Esophagus muscularis mucosa (tissue), 4 donors: ENCODE measurements at regions not wholly inside any gene's neighbourhood (a gene's known extent, or its start where the extent isn't known, plus 50 kb on each side); places are given as distances from the start of the nearest gene placed in this dataset.

Experiments
- EP300 ChIP-seq: sonication (generic); formaldehyde crosslinking; IDR thresholded peaks from one replicate; pipeline ENCODE4 v1.6.1; 2017; ENCODE audit warnings: antibody characterized with exemption
- POLR2A ChIP-seq: fragments of 450-650 bp; IDR thresholded peaks from one replicate; pipeline ENCODE4 v1.6.1; 2017; ENCODE audit warnings: antibody characterized with exemption, moderate library complexity, mild to moderate bottlenecking, low read depth
- POLR2AphosphoS5 ChIP-seq, 2 donors: sonication (generic); formaldehyde crosslinking; IDR thresholded peaks; one replicate each; pipeline ENCODE4 v1.6.1; 2017; ENCODE audit warnings: antibody characterized with exemption in 2 of 2
- TF ChIP-seq, protein P1 (sequence below), 3 experiments: fragments of 200-600 bp in 2 of 3; fragments of 450-650 bp in 1 of 3; sonication (generic) in 2 of 3; IDR thresholded peaks; one replicate each; pipeline ENCODE4 v1.5.1; 2017 to 2019; ENCODE audit warnings: antibody characterized with exemption in 3 of 3, mild to moderate bottlenecking in 2 of 3, moderate library complexity in 1 of 3

DNA sequence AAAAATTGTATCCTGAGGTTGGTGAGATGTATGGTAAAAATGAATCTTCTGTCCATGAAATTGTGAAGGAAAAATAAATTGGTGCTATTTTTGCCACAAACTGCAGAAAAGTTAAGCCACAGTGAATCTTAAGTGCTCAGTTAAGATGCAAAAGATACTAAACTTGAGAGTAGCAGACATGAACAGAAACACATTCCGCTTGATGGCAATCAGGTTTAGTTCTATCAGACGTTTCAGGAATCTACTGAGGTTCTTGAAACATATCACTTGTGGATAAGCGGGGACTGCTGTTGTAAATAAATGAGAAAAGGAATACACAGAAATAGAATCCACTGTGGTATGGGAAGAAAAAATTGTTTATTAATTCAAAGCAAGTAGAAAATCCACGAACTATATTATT lies 311.2 kb upstream of the PRR16 start:
- TF ChIP-seq POLR2AphosphoS5 (IDR thresholded peaks at IDR 0.05) (no peak), POLR2A (no peak), EP300 (no peak)
- TF ChIP-seq, protein P1, sequence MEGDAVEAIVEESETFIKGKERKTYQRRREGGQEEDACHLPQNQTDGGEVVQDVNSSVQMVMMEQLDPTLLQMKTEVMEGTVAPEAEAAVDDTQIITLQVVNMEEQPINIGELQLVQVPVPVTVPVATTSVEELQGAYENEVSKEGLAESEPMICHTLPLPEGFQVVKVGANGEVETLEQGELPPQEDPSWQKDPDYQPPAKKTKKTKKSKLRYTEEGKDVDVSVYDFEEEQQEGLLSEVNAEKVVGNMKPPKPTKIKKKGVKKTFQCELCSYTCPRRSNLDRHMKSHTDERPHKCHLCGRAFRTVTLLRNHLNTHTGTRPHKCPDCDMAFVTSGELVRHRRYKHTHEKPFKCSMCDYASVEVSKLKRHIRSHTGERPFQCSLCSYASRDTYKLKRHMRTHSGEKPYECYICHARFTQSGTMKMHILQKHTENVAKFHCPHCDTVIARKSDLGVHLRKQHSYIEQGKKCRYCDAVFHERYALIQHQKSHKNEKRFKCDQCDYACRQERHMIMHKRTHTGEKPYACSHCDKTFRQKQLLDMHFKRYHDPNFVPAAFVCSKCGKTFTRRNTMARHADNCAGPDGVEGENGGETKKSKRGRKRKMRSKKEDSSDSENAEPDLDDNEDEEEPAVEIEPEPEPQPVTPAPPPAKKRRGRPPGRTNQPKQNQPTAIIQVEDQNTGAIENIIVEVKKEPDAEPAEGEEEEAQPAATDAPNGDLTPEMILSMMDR (IDR thresholded peaks at IDR 0.05): no peak
